Panc1 (cell line): ENCODE measurements at regions not wholly inside any gene's neighbourhood (a gene's known extent, or its start where the extent isn't known, plus 50 kb on each side); places are given as distances from the start of the nearest gene placed in this dataset.

ENCODE experiments used
- ATAC-seq: fragments of 200-7000 bp; cut with Tn5 transposase; 2 replicates; pipeline ENCODE4 v1.9.1; 2020; ENCODE audit warnings: mild to moderate bottlenecking, moderate library complexity
- BruUV-seq: library from RNA; stranded (reverse); fragments of 400-500 nt; replicated peaks from 2 replicates; lab custom pipeline; 2021; lab: Mats Ljungman, UMichigan
- CTCF ChIA-PET: fragments of 300-600 bp; sonication (Branson Sonifier 250); formaldehyde crosslinking; loops from one replicate; lab custom pipeline; 2022; ENCODE audit warnings: antibody characterized with exemption; lab: Charles Lee
- POLR2A ChIA-PET: fragments of 300-600 bp; sonication (Branson Sonifier 250); formaldehyde crosslinking; loops from one replicate; lab custom pipeline; 2022; ENCODE audit warnings: antibody characterized with exemption; lab: Charles Lee
- DNase-seq: peaks from one replicate; pipeline ENCODE4 v3.0.0-alpha.2; 2010; ENCODE audit warnings: low read depth, low spot score
- H3K27ac ChIP-seq: 2 replicates; pipeline ENCODE4 v1.5.1; 2011; ENCODE audit warnings: mild to moderate bottlenecking, low read length, inconsistent platforms
- H3K27me3 ChIP-seq: fragments of 200-500 bp; sonication (Bioruptor generic); 2 replicates; pipeline ENCODE4 v1.6.0; 2014; ENCODE audit warnings: low read length, inconsistent platforms; ENCODE audit not compliant: control insufficient read depth, insufficient read depth
- H3K36me3 ChIP-seq: fragments of 200-500 bp; sonication (Bioruptor generic); 2 replicates; pipeline ENCODE4 v1.5.1; 2014; ENCODE audit warnings: inconsistent platforms, mild to moderate bottlenecking, low read length, moderate library complexity; ENCODE audit not compliant: control insufficient read depth, insufficient read depth
- H3K4me1 ChIP-seq: 2 replicates; pipeline ENCODE4 v1.5.1; 2011; ENCODE audit warnings: inconsistent platforms, mild to moderate bottlenecking, low read length, moderate library complexity; ENCODE audit not compliant: control insufficient read depth, insufficient read depth
- H3K4me3 ChIP-seq, 2 experiments: 2 replicates each; pipeline ENCODE4 v1.5.1; 2011 to 2012; ENCODE audit warnings: low read depth in 2 of 2, low read length in 2 of 2, mild to moderate bottlenecking in 2 of 2, inconsistent platforms in 1 of 2, moderate library complexity in 1 of 2
- H3K9me3 ChIP-seq: fragments of 200-500 bp; sonication (Bioruptor generic); 2 replicates; pipeline ENCODE4 v1.5.1; 2014; ENCODE audit warnings: low read depth, mild to moderate bottlenecking, inconsistent platforms, low read length, moderate library complexity; ENCODE audit not compliant: control insufficient read depth, insufficient read depth
- POLR2AphosphoS5 ChIP-seq: IDR thresholded peaks from 2 replicates; pipeline ENCODE4 v1.6.1; 2012; ENCODE audit warnings: mild to moderate bottlenecking, low read depth, low read length, moderate library complexity
- REST ChIP-seq, 2 experiments: IDR thresholded peaks; 2 replicates each; pipeline ENCODE4 v1.6.1; 2011 to 2012; ENCODE audit warnings: low read depth in 2 of 2, control low read depth in 1 of 2, low read length in 1 of 2, mild to moderate bottlenecking in 1 of 2, moderate library complexity in 1 of 2; ENCODE audit not compliant: insufficient read depth in 1 of 2
- SIN3A ChIP-seq: IDR thresholded peaks from 2 replicates; pipeline ENCODE4 v1.6.1; 2012; ENCODE audit warnings: low read depth, mild to moderate bottlenecking, low read length, moderate library complexity, borderline replicate concordance; ENCODE audit not compliant: insufficient read depth
- TCF7L2 ChIP-seq: IDR thresholded peaks from 2 replicates; pipeline ENCODE4 v1.6.1; 2011; ENCODE audit warnings: mild to moderate bottlenecking, low read depth, low read length, inconsistent platforms
- in situ Hi-C: cut with HindIII; loops from 2 replicates; pipeline ENCODE4 v1.10.0; 2016; ENCODE audit warnings: low sequenced_read_pairs, low pct_unique_long_range_greater_than_20kb
- intact Hi-C: fragments of 100-400 bp; cut with micrococcal nuclease; formaldehyde crosslinking; loops from one replicate; pipeline ENCODE4 v1.10.0; 2022; ENCODE audit not compliant: unreplicated experiment
- TF ChIP-seq, protein P1 (sequence below): fragments of 450-650 bp; IDR thresholded peaks from 2 replicates; pipeline ENCODE4 v1.5.1; 2017; ENCODE audit warnings: mild to moderate bottlenecking

GRCh38 chr12:53805791-53806190, 54.0 kb upstream of the CISTR start:
- H3K9me3 ChIP-seq: no peaks in the 10 kb centered on the region
- no peaks in the 10 kb centered on the region for H3K27me3 ChIP-seq
- ChIA-PET CTCF (interaction anchor here (0.9 kb wide), 1 partner anchor 9 kb away, joined by 3 read pairs; no protein-coding TSS in a partner anchor), POLR2A (interaction anchor here (0.6 kb wide), 1 partner anchor 172 kb away, joined by 6 read pairs; no protein-coding TSS in a partner anchor)
- peak overlapping the region; percentile 67; the same call in 1 of the 2 replicates for H3K27ac ChIP-seq
- in situ Hi-C loops (no loop called here), intact Hi-C loops (no loop called here)
- H3K4me1 ChIP-seq: peaks cover 21% of the 10 kb centered on the region
- TF ChIP-seq POLR2AphosphoS5: no peak
- TF ChIP-seq, protein P1, sequence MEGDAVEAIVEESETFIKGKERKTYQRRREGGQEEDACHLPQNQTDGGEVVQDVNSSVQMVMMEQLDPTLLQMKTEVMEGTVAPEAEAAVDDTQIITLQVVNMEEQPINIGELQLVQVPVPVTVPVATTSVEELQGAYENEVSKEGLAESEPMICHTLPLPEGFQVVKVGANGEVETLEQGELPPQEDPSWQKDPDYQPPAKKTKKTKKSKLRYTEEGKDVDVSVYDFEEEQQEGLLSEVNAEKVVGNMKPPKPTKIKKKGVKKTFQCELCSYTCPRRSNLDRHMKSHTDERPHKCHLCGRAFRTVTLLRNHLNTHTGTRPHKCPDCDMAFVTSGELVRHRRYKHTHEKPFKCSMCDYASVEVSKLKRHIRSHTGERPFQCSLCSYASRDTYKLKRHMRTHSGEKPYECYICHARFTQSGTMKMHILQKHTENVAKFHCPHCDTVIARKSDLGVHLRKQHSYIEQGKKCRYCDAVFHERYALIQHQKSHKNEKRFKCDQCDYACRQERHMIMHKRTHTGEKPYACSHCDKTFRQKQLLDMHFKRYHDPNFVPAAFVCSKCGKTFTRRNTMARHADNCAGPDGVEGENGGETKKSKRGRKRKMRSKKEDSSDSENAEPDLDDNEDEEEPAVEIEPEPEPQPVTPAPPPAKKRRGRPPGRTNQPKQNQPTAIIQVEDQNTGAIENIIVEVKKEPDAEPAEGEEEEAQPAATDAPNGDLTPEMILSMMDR: no peak
- TF ChIP-seq REST (IDR thresholded peaks at IDR 0.05; ENCODE audit: insufficient read depth in 1 of 2, low read depth in 2 of 2, low read length in 1 of 2): no peak
- TF ChIP-seq SIN3A: no peak
- no peak for TF ChIP-seq TCF7L2
- ATAC-seq: no peak
- DNase-seq: no peak
- H3K4me3 ChIP-seq: no peak overlapping the region
- BruUV-seq: no TSS peak
- no peaks in the 10 kb centered on the region for H3K36me3 ChIP-seq

GRCh38 chr12:53806721-53807120, 54.9 kb upstream of the CISTR start:
- TF ChIP-seq, protein P1: no peak
- TF ChIP-seq TCF7L2 (no peak), POLR2AphosphoS5 (no peak), SIN3A (no peak), REST (IDR thresholded peaks at IDR 0.05; ENCODE audit: insufficient read depth in 1 of 2, low read depth in 2 of 2, low read length in 1 of 2) (no peak)
- Histone ChIP-seq H3K36me3 (no peaks in the 10 kb centered on the region), H3K27ac (peak overlapping the region; percentile 67), H3K27me3 (no peaks in the 10 kb centered on the region), H3K9me3 (no peaks in the 10 kb centered on the region), H3K4me1 (peaks cover 21% of the 10 kb centered on the region), H3K4me3 (no peak overlapping the region)
- ChIA-PET POLR2A (interaction anchor here (0.6 to 0.7 kb wide), 2 partner anchors 90 to 200 kb away, joined by 3 read pairs; no protein-coding TSS in a partner anchor), CTCF (no interaction called here)
- DNase-seq: no peak
- ATAC-seq: peak; percentile 62
- in situ Hi-C loops (no loop called here), intact Hi-C loops (no loop called here)
- BruUV-seq: no TSS peak
